AG04449 (cell line): ENCODE measurements at regions not wholly inside any gene's neighbourhood (a gene's known extent, or its start where the extent isn't known, plus 50 kb on each side); places are given as distances from the start of the nearest gene placed in this dataset.

Experiments used
- CTCF ChIA-PET: fragments of 350-600 bp; formaldehyde crosslinking; extraction: SDS; loops from one replicate; lab custom pipeline; 2021; ENCODE audit warnings: antibody characterized with exemption; lab: Yijun Ruan, JAX
- POLR2A ChIA-PET: fragments of 400-600, 350-600 bp; formaldehyde crosslinking; extraction: SDS; loops from one replicate; lab custom pipeline; 2020; ENCODE audit warnings: antibody characterized with exemption, inconsistent platforms; lab: Yijun Ruan, JAX
- DNase-seq: peaks from one replicate; pipeline ENCODE4 v3.0.0-alpha.2; 2010; ENCODE audit warnings: low read depth, low spot score
- H3K4me3 ChIP-seq: 2 replicates; pipeline ENCODE4 v1.5.1; 2011; ENCODE audit warnings: low read depth, mild to moderate bottlenecking, control low read depth, low read length
- TF ChIP-seq, protein P1 (sequence below): IDR thresholded peaks from one replicate; pipeline ENCODE4 v1.5.1; 2011; ENCODE audit warnings: mild to moderate bottlenecking, moderate library complexity, low read length, control low read depth, inconsistent platforms; ENCODE audit not compliant: insufficient read depth; ENCODE audit errors: missing control alignments

GRCh38 chr14:40850191-40850590 lies 756.5 kb upstream of the LRFN5 start:
- no peak overlapping the region for H3K4me3 ChIP-seq
- POLR2A ChIA-PET = no interaction called here
- no peak for DNase-seq
- CTCF ChIA-PET = no interaction called here
- TF ChIP-seq, protein P1, sequence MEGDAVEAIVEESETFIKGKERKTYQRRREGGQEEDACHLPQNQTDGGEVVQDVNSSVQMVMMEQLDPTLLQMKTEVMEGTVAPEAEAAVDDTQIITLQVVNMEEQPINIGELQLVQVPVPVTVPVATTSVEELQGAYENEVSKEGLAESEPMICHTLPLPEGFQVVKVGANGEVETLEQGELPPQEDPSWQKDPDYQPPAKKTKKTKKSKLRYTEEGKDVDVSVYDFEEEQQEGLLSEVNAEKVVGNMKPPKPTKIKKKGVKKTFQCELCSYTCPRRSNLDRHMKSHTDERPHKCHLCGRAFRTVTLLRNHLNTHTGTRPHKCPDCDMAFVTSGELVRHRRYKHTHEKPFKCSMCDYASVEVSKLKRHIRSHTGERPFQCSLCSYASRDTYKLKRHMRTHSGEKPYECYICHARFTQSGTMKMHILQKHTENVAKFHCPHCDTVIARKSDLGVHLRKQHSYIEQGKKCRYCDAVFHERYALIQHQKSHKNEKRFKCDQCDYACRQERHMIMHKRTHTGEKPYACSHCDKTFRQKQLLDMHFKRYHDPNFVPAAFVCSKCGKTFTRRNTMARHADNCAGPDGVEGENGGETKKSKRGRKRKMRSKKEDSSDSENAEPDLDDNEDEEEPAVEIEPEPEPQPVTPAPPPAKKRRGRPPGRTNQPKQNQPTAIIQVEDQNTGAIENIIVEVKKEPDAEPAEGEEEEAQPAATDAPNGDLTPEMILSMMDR = no peak

DNA sequence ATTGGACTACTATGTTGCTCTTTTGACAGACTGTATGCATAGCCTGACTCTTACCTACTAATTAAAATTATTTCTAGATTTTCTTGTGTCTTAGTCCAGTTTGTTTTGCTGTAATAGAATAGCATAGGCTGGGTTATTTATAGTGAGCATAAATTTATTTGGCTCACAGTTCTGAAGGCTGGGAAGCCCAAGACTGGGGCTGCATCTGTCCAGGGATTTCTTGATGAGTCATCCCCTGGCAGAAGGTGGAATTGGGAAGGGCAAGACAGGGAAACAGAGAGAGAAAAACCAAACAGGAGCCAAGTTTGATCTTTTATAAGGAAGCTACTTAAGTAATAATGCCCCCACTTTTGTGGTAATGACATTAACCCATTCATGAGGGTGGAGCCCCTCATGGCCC lies 759.2 kb upstream of the LRFN5 start:
- no peak overlapping the region for H3K4me3 ChIP-seq
- ChIA-PET POLR2A (no interaction called here), CTCF (no interaction called here)
- TF ChIP-seq, protein P1 = no peak
- DNase-seq = no peak

DNA sequence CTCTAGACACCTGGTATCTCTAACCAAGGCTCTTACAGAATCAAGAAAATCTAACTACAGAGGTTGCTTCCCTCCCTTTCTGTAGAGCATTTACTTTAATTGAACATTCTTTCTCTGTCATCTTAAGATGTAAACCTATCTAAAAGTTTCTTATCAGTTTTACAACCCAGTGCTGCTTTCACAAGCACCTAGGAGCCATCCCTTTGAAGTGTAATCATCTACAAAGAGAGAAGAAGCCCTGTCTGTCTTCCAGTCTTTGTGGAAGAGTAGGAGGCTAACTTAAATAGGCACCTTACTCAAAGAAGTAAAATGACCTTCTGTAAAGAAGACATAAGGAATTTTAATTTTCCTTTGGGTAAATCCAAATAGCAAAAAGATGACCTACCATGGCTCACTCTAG lies 763.9 kb upstream of the LRFN5 start:
- ChIA-PET CTCF (no interaction called here), POLR2A (no interaction called here)
- TF ChIP-seq, protein P1 = no peak
- DNase-seq = no peak
- H3K4me3 ChIP-seq = no peak overlapping the region

DNA sequence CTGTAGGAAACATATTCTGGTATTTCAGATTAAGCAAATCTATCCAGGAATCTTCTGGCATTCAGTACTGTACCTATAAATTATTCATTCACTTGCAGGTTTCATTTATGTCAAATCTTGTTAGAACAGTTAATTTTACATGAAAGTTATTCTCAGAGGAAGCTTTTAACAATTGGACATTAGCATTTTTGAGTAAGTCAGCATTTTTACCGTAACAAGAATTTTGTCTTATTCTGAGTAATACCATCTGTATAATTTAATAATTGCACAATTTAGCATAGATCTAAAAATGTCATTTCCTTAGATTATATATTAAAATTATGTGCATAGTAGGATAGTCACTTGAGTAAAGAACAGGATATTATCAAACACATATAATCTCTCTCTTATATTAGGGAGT lies 764.8 kb upstream of the LRFN5 start:
- DNase-seq = no peak
- ChIA-PET POLR2A (no interaction called here), CTCF (no interaction called here)
- H3K4me3 ChIP-seq = no peak overlapping the region
- TF ChIP-seq, protein P1 = no peak

- H3K4me3 ChIP-seq = no peak overlapping the region
- TF ChIP-seq, protein P1 = no peak
- CTCF ChIA-PET = no interaction called here
- DNase-seq = no peak
- POLR2A ChIA-PET = no interaction called here
Observed at GRCh38 chr14:40838601-40839000, 768.1 kb upstream of the LRFN5 start.

GRCh38 chr14:40806471-40806870 lies 800.2 kb upstream of the LRFN5 start:
- DNase-seq = no peak
- ChIA-PET CTCF (no interaction called here), POLR2A (no interaction called here)
- TF ChIP-seq, protein P1 = no peak
- no peak overlapping the region for H3K4me3 ChIP-seq
